ENCODE measurements at regions not wholly inside any gene's neighbourhood (a gene's known extent, or its start where the extent isn't known, plus 50 kb on each side); places are given as distances from the start of the nearest gene placed in this dataset.

- ATAC-seq (no peak), DNase-seq (no peak)
- intact Hi-C loops (cut with DNase I, micrococcal nuclease), result no loop called here
- Mint-ChIP-seq H3K27ac (no peak overlapping the region), H3K4me1 (no peaks in the 10 kb centered on the region), H3K27me3 (no peaks in the 10 kb centered on the region), H3K4me3 (no peak overlapping the region), H3K9me3 (ENCODE audit: low read depth) (peaks cover 10% of the 10 kb centered on the region), H3K36me3 (ENCODE audit: low read depth) (no peaks in the 10 kb centered on the region)
- ChIA-PET CTCF (no interaction called here), POLR2A (no interaction called here)
Observed at GRCh38 chr1:95716097-95716496, 482.1 kb downstream of the RWDD3 start.

DNA sequence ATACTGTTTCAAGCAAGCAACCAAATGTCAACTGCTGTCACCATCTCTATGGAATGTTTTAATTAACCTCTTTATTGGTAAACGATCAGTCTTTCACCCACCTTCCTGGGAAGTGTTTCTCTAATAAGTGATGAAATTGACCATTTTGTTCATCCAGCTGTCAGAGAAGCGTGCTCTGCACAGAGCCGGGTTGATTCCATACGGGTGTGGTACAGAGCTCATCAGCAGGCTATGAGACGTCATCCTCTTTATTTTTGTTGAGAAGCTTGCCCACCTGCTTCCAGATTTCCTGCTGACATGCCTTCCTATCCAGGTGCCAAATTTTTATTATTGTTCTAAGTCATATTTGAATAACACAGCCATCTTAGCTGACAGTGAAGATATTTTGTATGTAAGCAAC, 482.5 kb downstream of the RWDD3 start:
- DNase-seq (no peak), ATAC-seq (no peak)
- H3K4me3 Mint-ChIP-seq, result no peak overlapping the region
- H3K27me3 Mint-ChIP-seq, result no peaks in the 10 kb centered on the region
- POLR2A ChIA-PET, result no interaction called here
- intact Hi-C loops (cut with DNase I, micrococcal nuclease), result no loop called here
- no peaks in the 10 kb centered on the region for H3K4me1 Mint-ChIP-seq
- no peaks in the 10 kb centered on the region for H3K36me3 Mint-ChIP-seq (ENCODE audit: low read depth)
- CTCF ChIA-PET, result interaction anchor here (0.7 kb wide), 1 partner anchor 811 kb away, joined by 3 read pairs; no protein-coding TSS in a partner anchor
- H3K9me3 Mint-ChIP-seq (ENCODE audit: low read depth), result peaks cover 10% of the 10 kb centered on the region
- H3K27ac Mint-ChIP-seq, result no peak overlapping the region

- Mint-ChIP-seq H3K27me3 (no peaks in the 10 kb centered on the region), H3K27ac (no peak overlapping the region), H3K4me1 (no peaks in the 10 kb centered on the region), H3K36me3 (ENCODE audit: low read depth) (no peaks in the 10 kb centered on the region), H3K9me3 (ENCODE audit: low read depth) (peaks cover 7% of the 10 kb centered on the region), H3K4me3 (no peak overlapping the region)
- ChIA-PET POLR2A (no interaction called here), CTCF (interaction anchor here (0.8 kb wide), 1 partner anchor 1225 kb away, joined by 3 read pairs; no protein-coding TSS in a partner anchor)
- intact Hi-C loops (cut with DNase I, micrococcal nuclease), result no loop called here
- no peak for ATAC-seq
- DNase-seq, result no peak
Observed at GRCh38 chr1:95723346-95723745, 489.3 kb downstream of the RWDD3 start.

GRCh38 chr1:95728841-95729240, 494.8 kb downstream of the RWDD3 start:
- H3K9me3 Mint-ChIP-seq (ENCODE audit: low read depth), result peaks cover under 1% of the 10 kb centered on the region
- H3K27ac Mint-ChIP-seq, result no peak overlapping the region
- POLR2A ChIA-PET, result no interaction called here
- H3K4me3 Mint-ChIP-seq, result no peak overlapping the region
- DNase-seq (no peak), ATAC-seq (no peak)
- CTCF ChIA-PET, result no interaction called here
- no peaks in the 10 kb centered on the region for H3K36me3 Mint-ChIP-seq (ENCODE audit: low read depth)
- H3K4me1 Mint-ChIP-seq, result no peaks in the 10 kb centered on the region
- H3K27me3 Mint-ChIP-seq, result no peaks in the 10 kb centered on the region
- intact Hi-C loops (cut with DNase I, micrococcal nuclease), result no loop called here

GRCh38 chr1:95730986-95731385, 497.0 kb downstream of the RWDD3 start:
- peaks cover 5% of the 10 kb centered on the region for H3K9me3 Mint-ChIP-seq (ENCODE audit: low read depth)
- no peaks in the 10 kb centered on the region for H3K4me1 Mint-ChIP-seq
- DNase-seq (no peak), ATAC-seq (no peak)
- CTCF ChIA-PET, result no interaction called here
- no peaks in the 10 kb centered on the region for H3K36me3 Mint-ChIP-seq (ENCODE audit: low read depth)
- H3K4me3 Mint-ChIP-seq, result no peak overlapping the region
- intact Hi-C loops (cut with DNase I, micrococcal nuclease), result no loop called here
- POLR2A ChIA-PET, result no interaction called here
- no peaks in the 10 kb centered on the region for H3K27me3 Mint-ChIP-seq
- no peak overlapping the region for H3K27ac Mint-ChIP-seq

DNA sequence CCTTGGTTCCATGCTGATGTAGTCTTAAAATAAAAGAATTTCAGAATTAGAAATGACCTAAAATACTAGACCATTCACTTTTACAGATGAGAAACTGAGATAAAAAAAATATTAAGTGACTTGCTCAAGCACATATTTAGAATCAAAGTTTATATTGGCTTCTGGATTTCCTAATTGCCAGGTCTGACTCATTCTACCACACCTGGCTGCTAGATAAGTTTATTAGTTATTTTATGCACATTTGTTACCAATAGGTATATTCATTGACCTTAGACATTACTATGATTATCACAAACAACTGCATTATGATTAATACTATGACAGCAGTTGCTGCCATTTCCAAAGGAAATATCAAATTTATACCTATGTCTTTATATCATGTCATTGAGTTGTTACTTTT, 497.5 kb downstream of the RWDD3 start:
- no peak overlapping the region for H3K4me3 Mint-ChIP-seq
- H3K36me3 Mint-ChIP-seq (ENCODE audit: low read depth), result no peaks in the 10 kb centered on the region
- ATAC-seq, result no peak
- CTCF ChIA-PET, result no interaction called here
- H3K27ac Mint-ChIP-seq, result no peak overlapping the region
- H3K27me3 Mint-ChIP-seq, result no peaks in the 10 kb centered on the region
- H3K9me3 Mint-ChIP-seq (ENCODE audit: low read depth), result peaks cover 6% of the 10 kb centered on the region
- DNase-seq, result no peak
- no peaks in the 10 kb centered on the region for H3K4me1 Mint-ChIP-seq
- POLR2A ChIA-PET, result no interaction called here
- intact Hi-C loops (cut with DNase I, micrococcal nuclease), result no loop called here

GRCh38 chr1:95733031-95733430, 499.0 kb downstream of the RWDD3 start:
- intact Hi-C loops (cut with DNase I, micrococcal nuclease), result no loop called here
- Mint-ChIP-seq H3K4me3 (no peak overlapping the region), H3K27me3 (no peaks in the 10 kb centered on the region), H3K27ac (no peak overlapping the region), H3K36me3 (ENCODE audit: low read depth) (no peaks in the 10 kb centered on the region), H3K9me3 (ENCODE audit: low read depth) (peaks cover 8% of the 10 kb centered on the region), H3K4me1 (no peaks in the 10 kb centered on the region)
- CTCF ChIA-PET, result no interaction called here
- no peak for ATAC-seq
- DNase-seq, result no peak
- POLR2A ChIA-PET, result no interaction called here

DNA sequence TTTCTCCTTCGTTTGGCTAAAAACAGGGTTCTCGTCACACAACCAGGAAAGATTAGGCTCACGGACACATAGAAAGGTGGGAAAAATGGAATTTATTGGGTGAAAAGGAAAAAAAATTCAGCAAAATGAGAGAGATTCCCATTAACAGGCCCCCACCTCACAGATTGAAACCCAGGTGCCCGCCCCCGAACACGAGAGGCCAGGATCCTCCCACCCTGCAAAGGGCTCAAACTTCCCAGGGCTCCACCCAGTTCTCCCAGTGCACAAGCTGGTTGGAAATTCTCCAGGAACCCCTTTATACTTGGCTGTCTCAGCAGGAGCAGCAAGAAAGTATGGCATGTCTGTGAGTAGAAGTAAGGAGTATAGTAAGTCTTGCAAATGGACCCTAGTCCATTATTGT, 499.7 kb downstream of the RWDD3 start:
- DNase-seq, result no peak
- no peak overlapping the region for H3K27ac Mint-ChIP-seq

GRCh38 chr1:95734560-95734959, 500.6 kb downstream of the RWDD3 start:
- Mint-ChIP-seq H3K27ac (no peak overlapping the region), H3K27me3 (no peaks in the 10 kb centered on the region), H3K36me3 (ENCODE audit: low read depth) (no peaks in the 10 kb centered on the region), H3K9me3 (ENCODE audit: low read depth) (peaks cover 8% of the 10 kb centered on the region), H3K4me3 (no peak overlapping the region), H3K4me1 (no peaks in the 10 kb centered on the region)
- CTCF ChIA-PET, result no interaction called here
- no peak for ATAC-seq
- no peak for DNase-seq
- intact Hi-C loops (cut with DNase I, micrococcal nuclease), result no loop called here
- POLR2A ChIA-PET, result interaction anchor here (0.6 kb wide), 1 partner anchor 1313 kb away, joined by 3 read pairs; no protein-coding TSS in a partner anchor

More for the DNA sequence above, 499.7 kb downstream of the RWDD3 start:
- ATAC-seq, result no peak
- intact Hi-C loops (cut with DNase I, micrococcal nuclease), result no loop called here
- no peaks in the 10 kb centered on the region for H3K27me3 Mint-ChIP-seq
- H3K4me3 Mint-ChIP-seq, result no peak overlapping the region
- no peaks in the 10 kb centered on the region for H3K4me1 Mint-ChIP-seq
- no peaks in the 10 kb centered on the region for H3K36me3 Mint-ChIP-seq (ENCODE audit: low read depth)
- POLR2A ChIA-PET, result no interaction called here
- CTCF ChIA-PET, result no interaction called here
- peaks cover 8% of the 10 kb centered on the region for H3K9me3 Mint-ChIP-seq (ENCODE audit: low read depth)

- intact Hi-C loops (cut with DNase I, micrococcal nuclease), result no loop called here
Observed at GRCh38 chr1:95742591-95743089, 508.6 kb downstream of the RWDD3 start.

GRCh38 chr1:95744731-95745130, 510.7 kb downstream of the RWDD3 start:
- CTCF ChIA-PET, result no interaction called here
- Mint-ChIP-seq H3K27ac (no peak overlapping the region), H3K4me3 (no peak overlapping the region), H3K4me1 (no peaks in the 10 kb centered on the region), H3K9me3 (ENCODE audit: low read depth) (peaks cover 7% of the 10 kb centered on the region), H3K27me3 (no peaks in the 10 kb centered on the region), H3K36me3 (ENCODE audit: low read depth) (no peaks in the 10 kb centered on the region)
- DNase-seq (no peak), ATAC-seq (no peak)
- POLR2A ChIA-PET, result no interaction called here
- intact Hi-C loops (cut with DNase I, micrococcal nuclease), result no loop called here

More at GRCh38 chr1:95742591-95743089, 508.6 kb downstream of the RWDD3 start:
- no peak overlapping the region for H3K4me3 Mint-ChIP-seq
- DNase-seq (no peak), ATAC-seq (no peak)
- H3K27me3 Mint-ChIP-seq, result no peaks in the 10 kb centered on the region
- H3K9me3 Mint-ChIP-seq (ENCODE audit: low read depth), result peaks cover 7% of the 10 kb centered on the region
- H3K36me3 Mint-ChIP-seq (ENCODE audit: low read depth), result no peaks in the 10 kb centered on the region
- POLR2A ChIA-PET, result no interaction called here
- H3K27ac Mint-ChIP-seq, result no peak overlapping the region
- CTCF ChIA-PET, result no interaction called here
- no peaks in the 10 kb centered on the region for H3K4me1 Mint-ChIP-seq

GRCh38 chr1:95752515-95753381, 518.7 kb downstream of the RWDD3 start:
- no peaks in the 10 kb centered on the region for H3K36me3 Mint-ChIP-seq (ENCODE audit: low read depth)
- no peaks in the 10 kb centered on the region for H3K4me1 Mint-ChIP-seq
- DNase-seq (no peak), ATAC-seq (no peak)
- peaks cover 9% of the 10 kb centered on the region for H3K9me3 Mint-ChIP-seq (ENCODE audit: low read depth)
- CTCF ChIA-PET, result no interaction called here
- POLR2A ChIA-PET, result no interaction called here
- no peak overlapping the region for H3K27ac Mint-ChIP-seq
- H3K27me3 Mint-ChIP-seq, result no peaks in the 10 kb centered on the region
- H3K4me3 Mint-ChIP-seq, result no peak overlapping the region
- intact Hi-C loops (cut with DNase I, micrococcal nuclease), result no loop called here

Measured in activated CD4-positive, alpha-beta T cell treated with anti-CD3 and anti-CD28 coated beads for 36 hours (primary cell).